CD4-positive, alpha-beta T cell (primary cell): ENCODE measurements at regions not wholly inside any gene's neighbourhood (a gene's known extent, or its start where the extent isn't known, plus 50 kb on each side); places are given as distances from the start of the nearest gene placed in this dataset.

Experiments used
- ATAC-seq: fragments of 200-7000 bp; cut with Tn5 transposase; one replicate; pipeline ENCODE4 v1.10.0; 2022; ENCODE audit warnings: mild to moderate bottlenecking; ENCODE audit not compliant: poor library complexity
- CTCF ChIA-PET: fragments of 350-600 bp; sonication (Branson Sonifier 250); formaldehyde crosslinking; loops from one replicate; lab custom pipeline; 2021; ENCODE audit warnings: antibody characterized with exemption, inconsistent platforms; lab: Charles Lee
- POLR2A ChIA-PET: fragments of 350-600 bp; sonication (Branson Sonifier 250); formaldehyde crosslinking; loops from one replicate; lab custom pipeline; 2021; ENCODE audit warnings: antibody characterized with exemption, inconsistent platforms; lab: Charles Lee
- DNase-seq, 14 experiments: peaks; one replicate each; pipeline ENCODE4 v3.0.0-alpha.2; 2013 to 2020; ENCODE audit warnings: mixed read lengths in 2 of 14
- H3K27ac ChIP-seq, 2 donors: one replicate each; pipeline versions ENCODE4 v1.5.1 to v1.7.0; 2013; ENCODE audit warnings: low read length in 2 of 2, low read depth in 1 of 2, mild to moderate bottlenecking in 1 of 2
- H3K27me3 ChIP-seq, 2 experiments: 1 replicate in 1 of 2; 2 replicates in 1 of 2; pipeline versions ENCODE4 v1.6.1 to v1.7.0; 2013; ENCODE audit warnings: low read length in 2 of 2, control low read depth in 1 of 2, mild to moderate bottlenecking in 1 of 2, moderate library complexity in 1 of 2; ENCODE audit not compliant: insufficient read depth in 2 of 2, control insufficient read depth in 1 of 2
- H3K36me3 ChIP-seq: one replicate; pipeline ENCODE4 v1.6.1; 2013; ENCODE audit warnings: low read length, control low read depth; ENCODE audit not compliant: insufficient read depth
- H3K4me1 ChIP-seq: one replicate; pipeline ENCODE4 v1.6.1; 2013; ENCODE audit warnings: low read length, control low read depth; ENCODE audit not compliant: insufficient read depth
- H3K4me3 ChIP-seq: one replicate; pipeline ENCODE4 v1.5.1; 2013; ENCODE audit warnings: mild to moderate bottlenecking, low read length, moderate library complexity
- H3K9me3 ChIP-seq, 2 experiments: 1 replicate in 1 of 2; 2 replicates in 1 of 2; pipeline versions ENCODE4 v1.6.1 to v1.7.0; 2013; ENCODE audit warnings: low read length in 2 of 2, mild to moderate bottlenecking in 2 of 2, control low read depth in 1 of 2, moderate library complexity in 1 of 2; ENCODE audit not compliant: control insufficient read depth in 1 of 2, insufficient read depth in 1 of 2
- H3K27ac Mint-ChIP-seq: one replicate; pipeline ENCODE4 v1.8.0; 2020; ENCODE audit warnings: mixed read lengths
- H3K27me3 Mint-ChIP-seq: one replicate; pipeline ENCODE4 v1.8.0; 2021; ENCODE audit warnings: mixed read lengths
- H3K36me3 Mint-ChIP-seq: one replicate; pipeline ENCODE4 v1.8.0; 2021; ENCODE audit warnings: low read depth, mixed read lengths
- H3K4me1 Mint-ChIP-seq: one replicate; pipeline ENCODE4 v1.8.0; 2021; ENCODE audit warnings: low read depth, mixed read lengths
- H3K4me3 Mint-ChIP-seq: one replicate; pipeline ENCODE4 v1.8.0; 2020; ENCODE audit warnings: mild to moderate bottlenecking, mixed read lengths
- H3K9me3 Mint-ChIP-seq: one replicate; pipeline ENCODE4 v1.8.0; 2020; ENCODE audit warnings: mixed read lengths
- intact Hi-C, 2 experiments: fragments of 100-400 bp; cut with DNase I in 1 of 2; cut with micrococcal nuclease in 1 of 2; formaldehyde crosslinking; loops; one replicate each; pipeline versions ENCODE4 v1.15.1 to v1.9.0; 2023 to 2025; cut with DNase I, micrococcal nuclease
- TF ChIP-seq, protein P1 (sequence below): fragments of 200-600 bp; IDR thresholded peaks from one replicate; pipeline ENCODE4 v1.8.0; 2022; ENCODE audit warnings: antibody characterized with exemption, mild to moderate bottlenecking

GRCh38 chr4:30269850-30270249, 450.3 kb upstream of the PCDH7 start:
- no peak overlapping the region for H3K27ac ChIP-seq
- no peak overlapping the region for H3K4me3 ChIP-seq
- Mint-ChIP-seq H3K36me3 (no peaks in the 10 kb centered on the region), H3K9me3 (peaks cover 6% of the 10 kb centered on the region), H3K27ac (no peak overlapping the region), H3K4me3 (no peak overlapping the region), H3K27me3 (no peaks in the 10 kb centered on the region), H3K4me1 (no peaks in the 10 kb centered on the region)
- DNase-seq = no peak
- ChIA-PET CTCF (no interaction called here), POLR2A (no interaction called here)
- ATAC-seq = no peak
- H3K27me3 ChIP-seq = no peaks in the 10 kb centered on the region
- H3K36me3 ChIP-seq = no peaks in the 10 kb centered on the region
- peaks cover 0 to 7% of the 10 kb centered on the region in 2 experiments for H3K9me3 ChIP-seq
- H3K4me1 ChIP-seq = no peaks in the 10 kb centered on the region
- TF ChIP-seq, protein P1, sequence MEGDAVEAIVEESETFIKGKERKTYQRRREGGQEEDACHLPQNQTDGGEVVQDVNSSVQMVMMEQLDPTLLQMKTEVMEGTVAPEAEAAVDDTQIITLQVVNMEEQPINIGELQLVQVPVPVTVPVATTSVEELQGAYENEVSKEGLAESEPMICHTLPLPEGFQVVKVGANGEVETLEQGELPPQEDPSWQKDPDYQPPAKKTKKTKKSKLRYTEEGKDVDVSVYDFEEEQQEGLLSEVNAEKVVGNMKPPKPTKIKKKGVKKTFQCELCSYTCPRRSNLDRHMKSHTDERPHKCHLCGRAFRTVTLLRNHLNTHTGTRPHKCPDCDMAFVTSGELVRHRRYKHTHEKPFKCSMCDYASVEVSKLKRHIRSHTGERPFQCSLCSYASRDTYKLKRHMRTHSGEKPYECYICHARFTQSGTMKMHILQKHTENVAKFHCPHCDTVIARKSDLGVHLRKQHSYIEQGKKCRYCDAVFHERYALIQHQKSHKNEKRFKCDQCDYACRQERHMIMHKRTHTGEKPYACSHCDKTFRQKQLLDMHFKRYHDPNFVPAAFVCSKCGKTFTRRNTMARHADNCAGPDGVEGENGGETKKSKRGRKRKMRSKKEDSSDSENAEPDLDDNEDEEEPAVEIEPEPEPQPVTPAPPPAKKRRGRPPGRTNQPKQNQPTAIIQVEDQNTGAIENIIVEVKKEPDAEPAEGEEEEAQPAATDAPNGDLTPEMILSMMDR = no peak
- intact Hi-C loops = no loop called here

- no peaks in the 10 kb centered on the region for H3K36me3 ChIP-seq
- H3K4me1 ChIP-seq = no peaks in the 10 kb centered on the region
- POLR2A ChIA-PET = no interaction called here
- Mint-ChIP-seq H3K36me3 (no peaks in the 10 kb centered on the region), H3K4me1 (no peaks in the 10 kb centered on the region), H3K27ac (no peak overlapping the region), H3K4me3 (no peak overlapping the region), H3K27me3 (no peaks in the 10 kb centered on the region), H3K9me3 (peaks cover 10% of the 10 kb centered on the region)
- TF ChIP-seq, protein P1 = no peak
- H3K27me3 ChIP-seq = no peaks in the 10 kb centered on the region
- ATAC-seq = no peak
- intact Hi-C loops = no loop called here
- peaks cover 0 to 5% of the 10 kb centered on the region in 2 experiments for H3K9me3 ChIP-seq
- DNase-seq = no peak
- CTCF ChIA-PET = no interaction called here
- H3K4me3 ChIP-seq = no peak overlapping the region
- no peak overlapping the region for H3K27ac ChIP-seq
These were observed 438.2 kb upstream of the PCDH7 start for GRCh38 chr4:30281986-30282385.

DNA sequence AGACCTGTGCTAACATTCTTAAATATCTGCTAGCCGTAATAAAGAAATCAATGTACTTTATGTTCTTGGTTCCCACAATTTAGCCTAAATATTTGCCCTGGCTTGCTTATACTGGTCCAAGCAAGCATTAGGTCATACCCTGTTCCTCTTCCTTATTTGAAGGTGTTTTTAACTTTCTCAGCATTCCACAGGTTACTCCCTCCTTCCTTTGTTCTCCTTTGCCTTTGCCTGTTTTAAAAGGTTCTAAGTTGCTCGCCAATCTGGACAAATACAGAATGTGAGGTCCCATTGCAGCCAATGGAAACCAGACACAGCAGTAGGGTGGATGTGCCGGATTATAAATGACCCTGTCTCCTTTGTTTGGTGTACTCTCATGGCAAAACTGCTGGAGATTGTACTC, 436.8 kb upstream of the PCDH7 start:
- intact Hi-C loops = no loop called here
- ATAC-seq (no peak), DNase-seq (no peak)
- Mint-ChIP-seq H3K36me3 (no peaks in the 10 kb centered on the region), H3K4me1 (no peaks in the 10 kb centered on the region), H3K9me3 (peaks cover 10% of the 10 kb centered on the region), H3K27me3 (no peaks in the 10 kb centered on the region), H3K4me3 (no peak overlapping the region), H3K27ac (no peak overlapping the region)
- no peak overlapping the region for H3K27ac ChIP-seq
- H3K4me3 ChIP-seq = no peak overlapping the region
- H3K4me1 ChIP-seq = no peaks in the 10 kb centered on the region
- H3K9me3 ChIP-seq = peaks cover 0 to 5% of the 10 kb centered on the region in 2 experiments
- no peaks in the 10 kb centered on the region for H3K36me3 ChIP-seq
- no peaks in the 10 kb centered on the region for H3K27me3 ChIP-seq
- ChIA-PET POLR2A (no interaction called here), CTCF (no interaction called here)
- TF ChIP-seq, protein P1 = no peak
